Nucleus accumbens (tissue), 56 donors: ENCODE measurements at regions not wholly inside any gene's neighbourhood (a gene's known extent, or its start where the extent isn't known, plus 50 kb on each side); places are given as distances from the start of the nearest gene placed in this dataset.

Source experiments
- DNase-seq, 56 donors: peaks; one replicate each; lab custom pipeline; 2025; lab: John Stamatoyannopoulos, UW

DNA sequence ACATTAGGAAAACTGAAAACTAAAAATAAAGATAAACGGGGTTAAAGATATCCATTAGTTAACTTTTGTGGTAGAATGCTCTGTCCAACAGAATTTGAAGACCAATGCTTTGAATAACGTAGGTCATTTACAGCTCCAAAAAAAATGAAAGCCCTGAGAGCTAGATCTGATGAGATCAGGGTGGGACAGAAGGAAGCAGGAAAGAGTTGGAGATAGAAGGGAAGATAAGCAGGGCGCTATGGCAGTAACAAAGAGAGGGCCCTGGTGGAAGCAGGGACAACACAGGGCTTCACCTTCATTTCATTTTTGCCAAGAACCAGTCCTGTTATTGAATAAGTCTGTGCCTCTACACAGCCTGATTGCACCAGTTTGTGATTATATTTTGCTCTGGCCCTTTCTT lies 51.0 kb upstream of the RGS8 start:
- no peak for DNase-seq

DNA sequence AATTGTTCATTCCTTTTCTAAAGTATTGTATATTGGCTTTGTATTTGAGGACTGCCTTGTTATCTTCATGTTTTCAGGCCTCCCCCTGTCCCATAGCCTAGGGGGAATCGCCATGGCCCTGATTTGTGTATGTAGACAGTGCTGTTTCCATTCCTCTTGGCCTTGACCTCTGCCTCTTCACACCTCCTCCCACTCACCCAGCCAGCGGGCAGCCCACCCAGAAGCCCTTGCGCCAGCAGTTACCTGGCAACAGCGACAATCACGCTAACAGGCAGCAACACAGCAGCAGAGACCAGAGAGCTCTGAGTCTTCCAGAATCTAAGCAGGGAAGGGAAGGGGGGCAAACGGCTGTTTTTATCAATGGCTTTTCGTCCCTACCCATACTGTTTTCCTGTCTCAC lies 50.0 kb upstream of the NPL start:
- peak in 14 of 56 donors; percentile 4 to 57 (median 24) for DNase-seq
